Neural progenitor cell (in vitro differentiated cells): ENCODE measurements at regions not wholly inside any gene's neighbourhood (a gene's known extent, or its start where the extent isn't known, plus 50 kb on each side); places are given as distances from the start of the nearest gene placed in this dataset.

ENCODE experiments used
- EZH2phosphoT487 ChIP-seq: fragments of 200-600 bp; sonication (generic); IDR thresholded peaks from 2 replicates; pipeline ENCODE4 v1.6.1; 2017; ENCODE audit warnings: antibody characterized with exemption
- TF ChIP-seq, protein P1 (sequence below): fragments of 200-600 bp; sonication (generic); IDR thresholded peaks from 2 replicates; pipeline ENCODE4 v1.5.1; 2017; ENCODE audit warnings: antibody characterized with exemption, mild to moderate bottlenecking

- TF ChIP-seq, protein P1, sequence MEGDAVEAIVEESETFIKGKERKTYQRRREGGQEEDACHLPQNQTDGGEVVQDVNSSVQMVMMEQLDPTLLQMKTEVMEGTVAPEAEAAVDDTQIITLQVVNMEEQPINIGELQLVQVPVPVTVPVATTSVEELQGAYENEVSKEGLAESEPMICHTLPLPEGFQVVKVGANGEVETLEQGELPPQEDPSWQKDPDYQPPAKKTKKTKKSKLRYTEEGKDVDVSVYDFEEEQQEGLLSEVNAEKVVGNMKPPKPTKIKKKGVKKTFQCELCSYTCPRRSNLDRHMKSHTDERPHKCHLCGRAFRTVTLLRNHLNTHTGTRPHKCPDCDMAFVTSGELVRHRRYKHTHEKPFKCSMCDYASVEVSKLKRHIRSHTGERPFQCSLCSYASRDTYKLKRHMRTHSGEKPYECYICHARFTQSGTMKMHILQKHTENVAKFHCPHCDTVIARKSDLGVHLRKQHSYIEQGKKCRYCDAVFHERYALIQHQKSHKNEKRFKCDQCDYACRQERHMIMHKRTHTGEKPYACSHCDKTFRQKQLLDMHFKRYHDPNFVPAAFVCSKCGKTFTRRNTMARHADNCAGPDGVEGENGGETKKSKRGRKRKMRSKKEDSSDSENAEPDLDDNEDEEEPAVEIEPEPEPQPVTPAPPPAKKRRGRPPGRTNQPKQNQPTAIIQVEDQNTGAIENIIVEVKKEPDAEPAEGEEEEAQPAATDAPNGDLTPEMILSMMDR, result no peak
- TF ChIP-seq EZH2phosphoT487, result no peak
These were observed 150.5 kb downstream of the SIM1 start for GRCh38 chr6:100314186-100314585.
